Karpas-422 (cell line): ENCODE measurements at regions not wholly inside any gene's neighbourhood (a gene's known extent, or its start where the extent isn't known, plus 50 kb on each side); places are given as distances from the start of the nearest gene placed in this dataset.

Experiments used
- DNase-seq: peaks from one replicate; pipeline ENCODE4 v3.0.0-alpha.2; 2015
- H2AFZ ChIP-seq: fragments of 200-600 bp; sonication (generic); 2 replicates; pipeline ENCODE4 v1.6.1; 2014; ENCODE audit warnings: antibody characterized with exemption, low read length, mixed read lengths
- H3K27ac ChIP-seq: fragments of 200-600 bp; sonication (generic); 2 replicates; pipeline ENCODE4 v1.5.1; 2014; ENCODE audit warnings: mild to moderate bottlenecking, low read length, moderate library complexity
- H3K27me3 ChIP-seq: fragments of 200-600 bp; sonication (generic); 2 replicates; pipeline ENCODE4 v1.6.1; 2014; ENCODE audit warnings: low read length, mixed read lengths
- H3K36me3 ChIP-seq: fragments of 200-600 bp; sonication (generic); 2 replicates; pipeline ENCODE4 v1.6.1; 2014; ENCODE audit warnings: low read length, mixed read lengths; ENCODE audit not compliant: insufficient read depth
- H3K4me1 ChIP-seq: fragments of 200-600 bp; sonication (generic); 2 replicates; pipeline ENCODE4 v1.6.1; 2014; ENCODE audit warnings: mild to moderate bottlenecking, low read length, mixed read lengths
- H3K4me2 ChIP-seq: fragments of 200-600 bp; sonication (generic); 2 replicates; pipeline ENCODE4 v1.6.1; 2014; ENCODE audit warnings: low read length, low read depth, mild to moderate bottlenecking; ENCODE audit not compliant: poor library complexity, severe bottlenecking
- H3K4me3 ChIP-seq: fragments of 200-600 bp; sonication (generic); 2 replicates; pipeline ENCODE4 v1.5.1; 2014; ENCODE audit warnings: mild to moderate bottlenecking, antibody characterized with exemption, low read length, mixed read lengths
- H3K79me2 ChIP-seq: fragments of 200-600 bp; sonication (generic); 2 replicates; pipeline ENCODE4 v1.6.1; 2014; ENCODE audit warnings: mild to moderate bottlenecking, low read length, mixed read lengths
- H3K9ac ChIP-seq: fragments of 200-600 bp; sonication (generic); 2 replicates; pipeline ENCODE4 v1.6.0; 2014; ENCODE audit warnings: low read length
- H3K9me2 ChIP-seq: fragments of 200-600 bp; sonication (generic), shearing (Covaris generic); replicated peaks from 2 replicates; pipeline ENCODE4 v1.6.0; 2014; ENCODE audit warnings: mild to moderate bottlenecking, low read length, moderate library complexity; ENCODE audit not compliant: insufficient read depth
- H3K9me3 ChIP-seq: fragments of 300-700, 200-600 bp; sonication (generic); 2 replicates; pipeline ENCODE4 v1.6.1; 2014; ENCODE audit warnings: low read length, mixed read lengths
- H4K20me1 ChIP-seq: fragments of 200-600 bp; sonication (generic); 2 replicates; pipeline ENCODE4 v1.6.1; 2014; ENCODE audit warnings: mild to moderate bottlenecking, antibody characterized with exemption, low read length, low read depth; ENCODE audit not compliant: insufficient read depth

DNA sequence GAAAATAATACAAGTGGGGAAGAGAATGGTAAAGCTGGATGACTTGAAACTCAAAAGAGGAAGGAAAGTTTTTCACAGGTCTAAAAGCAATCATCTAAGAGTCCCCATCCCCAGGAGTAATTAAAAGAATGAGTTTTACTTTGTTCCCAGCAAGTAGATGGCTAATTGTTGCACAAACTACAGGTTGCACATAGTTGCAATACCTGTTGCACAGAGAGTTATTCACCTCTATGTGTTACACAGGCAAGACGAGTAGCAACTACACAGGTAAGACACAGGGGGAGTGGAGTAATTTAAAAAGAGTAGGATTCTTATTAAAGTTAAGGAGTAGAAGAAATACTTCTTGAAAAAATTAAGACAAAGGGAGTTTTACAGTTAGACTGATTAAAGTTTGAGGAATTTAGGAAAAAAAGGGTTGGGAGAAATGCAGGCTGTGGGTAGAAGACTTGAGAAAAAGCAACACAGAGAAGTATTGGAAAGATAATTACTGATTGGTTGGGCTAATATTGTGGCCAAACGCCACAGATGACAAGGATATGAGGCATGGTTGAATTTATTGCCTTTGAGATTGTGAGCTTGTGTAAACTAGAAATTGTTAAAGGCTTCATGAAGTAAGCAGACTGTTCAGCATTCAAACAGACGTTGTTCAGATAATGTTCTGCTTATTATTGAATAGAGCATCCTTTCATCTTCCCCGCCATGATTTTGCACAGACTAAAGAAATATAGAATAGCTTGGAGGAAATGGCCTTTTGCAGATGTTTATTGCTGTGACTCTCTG is 699.3 kb downstream of the NR4A2 start:
- H3K27me3 ChIP-seq = no peaks in the 10 kb centered on the region
- H3K4me1 ChIP-seq = no peaks in the 10 kb centered on the region
- H3K4me3 ChIP-seq = no peak overlapping the region
- no peaks in the 10 kb centered on the region for H3K9me2 ChIP-seq
- H3K4me2 ChIP-seq = no peak overlapping the region
- no peak overlapping the region for H2AFZ ChIP-seq
- no peaks in the 10 kb centered on the region for H3K79me2 ChIP-seq
- peaks cover 11% of the 10 kb centered on the region for H3K9me3 ChIP-seq
- no peaks in the 10 kb centered on the region for H3K36me3 ChIP-seq
- no peak overlapping the region for H3K27ac ChIP-seq
- DNase-seq = no peak
- H3K9ac ChIP-seq = no peak overlapping the region
- no peaks in the 10 kb centered on the region for H4K20me1 ChIP-seq

DNA sequence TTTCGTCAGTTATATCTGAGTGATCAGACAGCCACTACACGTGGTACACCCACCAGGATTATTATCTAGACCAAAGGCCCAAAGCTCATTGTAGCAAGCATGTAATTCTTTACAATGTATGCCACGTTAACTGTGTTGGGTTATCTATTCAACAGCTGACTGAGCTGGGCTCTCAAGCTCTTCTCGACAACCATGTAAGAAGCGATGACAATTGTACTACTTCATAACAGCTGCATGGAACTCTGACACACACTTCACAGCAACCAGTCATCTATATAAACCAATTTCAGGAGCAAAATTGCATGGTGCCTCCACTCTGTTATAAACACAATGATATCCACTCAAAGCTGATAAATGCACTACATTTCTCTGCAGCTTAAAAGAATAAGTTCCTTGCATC is 701.8 kb downstream of the NR4A2 start:
- H3K4me1 ChIP-seq = no peaks in the 10 kb centered on the region
- no peak overlapping the region for H3K27ac ChIP-seq
- H2AFZ ChIP-seq = no peak overlapping the region
- no peak for DNase-seq
- no peaks in the 10 kb centered on the region for H3K9me2 ChIP-seq
- H4K20me1 ChIP-seq = no peaks in the 10 kb centered on the region
- no peaks in the 10 kb centered on the region for H3K79me2 ChIP-seq
- no peak overlapping the region for H3K9ac ChIP-seq
- no peak overlapping the region for H3K4me3 ChIP-seq
- H3K9me3 ChIP-seq = peaks cover 8% of the 10 kb centered on the region
- H3K4me2 ChIP-seq = no peak overlapping the region
- no peaks in the 10 kb centered on the region for H3K36me3 ChIP-seq
- no peaks in the 10 kb centered on the region for H3K27me3 ChIP-seq

DNA sequence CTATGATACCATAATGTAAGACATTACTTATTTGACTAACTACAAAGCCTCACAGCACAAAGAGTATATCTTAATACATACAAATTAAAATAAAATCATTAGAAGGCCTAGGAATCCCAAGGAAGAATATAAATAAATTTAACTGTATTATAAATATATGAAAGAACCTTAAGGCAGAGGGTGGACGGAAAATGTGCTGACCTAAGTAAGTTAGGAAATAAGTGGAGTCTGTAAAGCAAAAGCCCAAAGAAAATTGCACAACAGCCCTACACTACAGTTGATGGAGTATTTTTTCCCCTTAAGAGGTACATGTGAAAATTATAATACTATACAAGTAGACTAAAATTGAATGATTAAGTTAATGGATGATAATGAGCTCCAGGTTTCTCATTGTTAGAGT is 710.1 kb downstream of the NR4A2 start:
- DNase-seq = no peak
- Histone ChIP-seq H3K36me3 (no peaks in the 10 kb centered on the region), H3K9me2 (no peaks in the 10 kb centered on the region), H3K27ac (no peak overlapping the region), H3K9ac (no peak overlapping the region), H3K4me2 (no peak overlapping the region), H4K20me1 (no peaks in the 10 kb centered on the region), H3K4me1 (no peaks in the 10 kb centered on the region), H3K9me3 (peaks cover 11% of the 10 kb centered on the region), H3K27me3 (no peaks in the 10 kb centered on the region), H3K4me3 (no peak overlapping the region), H3K79me2 (no peaks in the 10 kb centered on the region), H2AFZ (no peak overlapping the region)

DNA sequence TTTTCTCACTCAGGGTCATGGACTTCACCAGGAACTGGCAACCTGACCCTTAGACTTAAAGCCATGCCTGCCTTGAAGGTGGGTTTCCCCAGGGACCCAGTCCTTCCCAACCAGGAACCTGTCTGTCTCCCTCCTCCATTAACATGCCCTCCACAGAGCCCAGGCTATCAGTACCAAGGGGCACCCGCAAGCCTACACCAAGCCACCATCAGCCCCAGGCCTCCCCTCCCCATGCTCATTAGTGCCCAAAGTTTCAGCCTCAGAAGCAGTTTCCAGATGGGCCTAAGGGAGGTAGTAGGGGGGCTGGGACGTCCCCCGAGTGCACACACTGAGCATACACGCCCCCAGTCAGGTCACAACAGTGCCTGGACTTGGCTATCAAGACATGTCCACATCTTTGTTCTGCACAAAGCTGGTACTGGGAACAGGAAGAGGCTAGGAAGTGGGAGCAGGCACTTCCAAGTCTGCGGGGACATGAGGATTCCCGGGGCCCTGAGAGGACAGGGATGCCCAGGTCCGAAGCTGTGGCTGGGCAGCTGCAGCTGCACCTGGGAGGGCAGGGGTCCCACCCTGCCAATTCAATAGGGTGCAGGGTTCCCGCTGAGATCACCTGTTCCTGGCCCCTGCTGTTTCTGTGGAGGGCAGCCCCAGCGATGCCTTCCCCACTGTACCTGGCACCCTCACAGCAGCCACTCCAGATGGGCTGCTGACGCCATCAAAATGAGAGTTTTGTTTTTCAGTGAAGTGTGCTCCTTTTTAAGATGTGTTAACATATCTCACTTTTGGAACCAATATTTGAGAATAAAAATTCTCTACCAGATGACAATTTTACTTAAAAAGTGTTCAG is 731.4 kb downstream of the NR4A2 start:
- Histone ChIP-seq H3K4me2 (no peak overlapping the region), H3K4me1 (no peaks in the 10 kb centered on the region), H2AFZ (no peak overlapping the region), H3K9me2 (no peaks in the 10 kb centered on the region), H3K27me3 (no peaks in the 10 kb centered on the region), H3K9ac (no peak overlapping the region), H3K9me3 (peaks cover 17% of the 10 kb centered on the region), H4K20me1 (no peaks in the 10 kb centered on the region), H3K27ac (no peak overlapping the region), H3K4me3 (no peak overlapping the region), H3K79me2 (no peaks in the 10 kb centered on the region), H3K36me3 (no peaks in the 10 kb centered on the region)
- DNase-seq = no peak

DNA sequence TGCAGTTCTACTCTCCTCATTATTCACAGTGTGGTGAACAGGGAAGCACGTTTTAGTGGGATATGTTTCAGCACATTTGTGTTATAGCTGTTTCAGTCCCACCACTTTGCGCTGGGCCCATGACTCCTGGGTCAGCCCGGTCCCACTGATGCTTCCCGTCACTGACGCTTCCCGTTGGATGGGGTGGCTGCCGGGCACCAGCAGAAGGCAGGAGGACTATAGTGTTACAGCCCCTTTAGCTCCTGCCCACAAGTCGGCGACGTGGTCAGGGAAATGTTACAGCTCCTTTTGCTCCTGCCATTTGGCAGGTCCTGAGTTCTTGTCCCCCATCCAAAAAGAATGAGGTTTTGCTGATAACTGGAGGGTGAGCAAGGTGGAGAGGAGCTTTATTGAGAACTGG is 732.2 kb downstream of the NR4A2 start:
- no peak overlapping the region for H3K27ac ChIP-seq

DNA sequence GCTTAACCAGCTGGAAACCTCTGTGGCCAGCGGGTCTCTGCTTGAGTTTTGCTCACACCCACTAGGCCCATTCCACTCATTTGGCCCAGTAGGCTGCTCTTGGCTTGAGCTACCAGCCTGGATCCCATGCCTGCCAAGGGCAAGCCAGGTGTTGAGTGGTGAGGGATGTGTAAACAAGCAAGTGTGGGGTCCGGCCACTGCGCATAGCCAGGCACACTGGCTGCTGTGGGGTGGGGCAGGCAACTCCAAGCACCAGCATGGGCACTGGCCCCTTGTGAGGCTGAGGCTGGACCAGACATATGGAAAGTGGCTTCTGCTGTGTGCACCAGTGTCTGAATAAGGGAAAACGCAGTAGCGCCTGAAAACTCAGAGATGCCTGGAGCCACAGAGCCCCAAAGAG is 732.7 kb downstream of the NR4A2 start:
- H3K36me3 ChIP-seq = no peaks in the 10 kb centered on the region
- H3K4me1 ChIP-seq = no peaks in the 10 kb centered on the region
- no peak overlapping the region for H2AFZ ChIP-seq
- no peaks in the 10 kb centered on the region for H3K9me2 ChIP-seq
- DNase-seq = no peak
- no peaks in the 10 kb centered on the region for H4K20me1 ChIP-seq
- H3K27me3 ChIP-seq = no peaks in the 10 kb centered on the region
- no peaks in the 10 kb centered on the region for H3K79me2 ChIP-seq
- no peak overlapping the region for H3K4me3 ChIP-seq
- no peak overlapping the region for H3K27ac ChIP-seq
- no peak overlapping the region for H3K4me2 ChIP-seq
- H3K9me3 ChIP-seq = peaks cover 15% of the 10 kb centered on the region
- H3K9ac ChIP-seq = no peak overlapping the region

More for the DNA sequence above, 732.2 kb downstream of the NR4A2 start:
- H3K4me3 ChIP-seq = no peak overlapping the region
- H3K9me2 ChIP-seq = no peaks in the 10 kb centered on the region
- no peak overlapping the region for H2AFZ ChIP-seq
- H3K4me1 ChIP-seq = no peaks in the 10 kb centered on the region
- no peaks in the 10 kb centered on the region for H4K20me1 ChIP-seq
- no peaks in the 10 kb centered on the region for H3K36me3 ChIP-seq
- H3K27me3 ChIP-seq = no peaks in the 10 kb centered on the region
- H3K79me2 ChIP-seq = no peaks in the 10 kb centered on the region
- H3K9ac ChIP-seq = no peak overlapping the region
- no peak overlapping the region for H3K4me2 ChIP-seq
- DNase-seq = no peak
- peaks cover 17% of the 10 kb centered on the region for H3K9me3 ChIP-seq

DNA sequence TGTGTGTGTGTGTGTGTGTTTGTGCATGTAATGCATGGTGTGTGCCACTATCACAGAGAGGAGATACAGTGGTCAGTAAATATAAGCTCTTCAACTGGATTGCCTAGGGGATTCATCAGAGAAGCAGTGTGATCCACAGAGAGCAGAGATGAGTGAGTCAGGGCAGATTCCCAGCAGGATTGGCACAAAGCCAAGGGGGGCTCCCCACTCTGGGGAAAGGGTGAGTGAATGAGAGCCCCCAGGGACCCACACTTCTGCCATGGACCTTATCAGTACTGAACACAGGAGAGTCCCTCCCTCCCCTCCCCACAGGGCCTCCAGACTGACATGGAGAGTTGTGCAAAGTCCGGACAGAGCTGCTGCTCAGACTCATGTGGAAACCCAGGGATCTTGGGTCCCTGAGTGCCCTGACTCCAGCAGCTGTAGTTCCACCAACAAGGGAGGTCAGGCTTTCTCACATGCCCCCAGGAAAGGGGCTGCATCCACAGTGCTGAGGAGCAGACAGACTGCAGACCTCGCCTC is 748.8 kb downstream of the NR4A2 start:
- no peaks in the 10 kb centered on the region for H4K20me1 ChIP-seq
- H3K4me3 ChIP-seq = no peak overlapping the region
- no peaks in the 10 kb centered on the region for H3K36me3 ChIP-seq
- H3K27ac ChIP-seq = no peak overlapping the region
- no peak overlapping the region for H2AFZ ChIP-seq
- no peaks in the 10 kb centered on the region for H3K27me3 ChIP-seq
- H3K79me2 ChIP-seq = no peaks in the 10 kb centered on the region
- DNase-seq = no peak
- no peaks in the 10 kb centered on the region for H3K4me1 ChIP-seq
- no peak overlapping the region for H3K4me2 ChIP-seq
- H3K9ac ChIP-seq = no peak overlapping the region
- no peaks in the 10 kb centered on the region for H3K9me2 ChIP-seq
- H3K9me3 ChIP-seq = peaks cover 33% of the 10 kb centered on the region

DNA sequence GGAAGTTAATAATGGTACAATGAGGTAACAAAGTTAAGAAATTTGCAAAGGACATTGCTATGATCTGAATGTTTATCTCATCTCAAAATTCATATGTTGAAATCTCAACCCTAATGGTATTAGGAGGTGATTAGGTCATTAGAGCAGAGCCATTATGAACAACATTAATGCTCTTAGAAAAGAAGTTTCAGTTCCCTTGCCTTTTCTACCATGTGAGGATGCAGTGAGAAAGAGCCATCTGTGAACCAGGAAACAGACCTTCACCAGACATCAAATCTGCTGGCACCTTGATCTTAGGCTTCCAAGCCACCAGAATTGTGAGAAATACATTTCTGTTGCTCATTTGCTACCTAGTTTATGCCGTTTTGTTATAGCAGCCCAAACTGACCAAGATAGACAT is 757.6 kb downstream of the NR4A2 start:
- peaks cover 9% of the 10 kb centered on the region; the same call in 1 of the 2 replicates for H3K9me3 ChIP-seq
- no peak overlapping the region for H3K27ac ChIP-seq
- no peaks in the 10 kb centered on the region for H3K79me2 ChIP-seq
- H3K27me3 ChIP-seq = no peaks in the 10 kb centered on the region
- H3K4me1 ChIP-seq = no peaks in the 10 kb centered on the region
- H3K4me2 ChIP-seq = no peak overlapping the region
- H3K36me3 ChIP-seq = no peaks in the 10 kb centered on the region
- no peak overlapping the region for H3K4me3 ChIP-seq
- H3K9ac ChIP-seq = no peak overlapping the region
- H2AFZ ChIP-seq = no peak overlapping the region
- no peaks in the 10 kb centered on the region for H3K9me2 ChIP-seq
- H4K20me1 ChIP-seq = no peaks in the 10 kb centered on the region
- no peak for DNase-seq
